Stimulated activated CD4-positive, alpha-beta T cell treated with anti-CD3 and anti-CD28 coated beads, Interleukin-1b, Interleukin-23, amount 100 ng/mL, for 24 hours (primary cell): ENCODE measurements at regions not wholly inside any gene's neighbourhood (a gene's known extent, or its start where the extent isn't known, plus 50 kb on each side); places are given as distances from the start of the nearest gene placed in this dataset.

ENCODE experiments used
- DNase-seq, 4 experiments: peaks; one replicate each; pipeline ENCODE4 v3.0.0-alpha.2; 2020; ENCODE audit warnings: low read depth in 4 of 4, low spot score in 1 of 4

DNA sequence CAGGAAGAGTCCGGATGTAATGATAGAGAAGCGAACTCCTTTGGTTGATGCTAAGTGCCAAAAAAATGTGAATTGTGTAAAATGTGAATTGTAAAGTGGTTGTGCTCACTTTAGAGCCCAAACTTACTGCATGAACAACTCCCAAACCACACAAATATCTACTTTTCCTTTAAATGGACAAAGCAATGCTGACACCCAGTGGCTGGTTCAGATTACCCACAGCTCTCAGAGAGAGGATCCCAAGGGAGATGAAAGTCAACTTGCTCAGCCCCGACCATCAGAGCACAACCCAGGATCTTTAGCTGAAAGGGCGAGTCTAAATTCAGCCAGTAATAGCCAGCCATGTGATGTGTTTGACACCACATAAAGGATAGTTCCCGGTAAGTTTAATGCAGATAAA lies 133.7 kb downstream of the NMUR2 start:
- DNase-seq = no peak

DNA sequence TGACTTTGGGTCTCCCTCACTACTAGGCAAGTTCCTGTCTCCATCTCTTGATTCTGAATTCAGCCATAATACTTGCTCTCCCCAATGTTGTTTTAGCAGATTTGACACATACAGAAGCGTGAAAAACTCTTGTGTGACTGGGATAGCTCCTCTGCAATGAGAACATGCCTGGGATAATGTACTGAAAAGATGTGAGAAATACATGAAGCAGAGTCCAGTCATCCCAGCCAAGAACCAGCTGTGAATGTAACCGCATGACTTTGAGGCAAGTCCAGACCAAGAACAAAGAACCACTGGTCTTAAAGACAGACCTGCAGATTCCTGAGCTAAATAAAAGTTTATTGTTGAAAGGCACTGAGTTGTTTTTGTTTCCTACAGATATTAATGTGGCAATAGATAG lies 135.0 kb downstream of the NMUR2 start:
- no peak for DNase-seq

DNA sequence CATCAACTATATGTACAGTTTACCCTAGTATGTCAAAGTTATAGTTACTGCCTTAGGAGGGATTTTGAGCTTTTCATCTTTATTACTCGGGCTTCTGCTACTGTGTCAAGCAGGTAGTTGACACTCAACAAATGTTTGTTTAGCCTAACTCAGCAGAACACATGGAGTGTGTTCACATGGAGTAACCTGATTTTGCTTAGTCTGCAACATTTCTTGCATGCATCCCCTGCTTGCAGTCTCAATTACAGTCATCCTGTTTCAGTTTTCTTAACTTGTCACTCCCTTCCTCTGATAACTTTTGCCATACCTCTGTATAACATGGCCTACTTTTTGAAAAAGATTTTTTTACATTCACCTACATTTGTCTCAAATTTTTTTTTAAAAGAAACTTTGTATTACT lies 135.5 kb downstream of the NMUR2 start:
- DNase-seq = no peak

DNA sequence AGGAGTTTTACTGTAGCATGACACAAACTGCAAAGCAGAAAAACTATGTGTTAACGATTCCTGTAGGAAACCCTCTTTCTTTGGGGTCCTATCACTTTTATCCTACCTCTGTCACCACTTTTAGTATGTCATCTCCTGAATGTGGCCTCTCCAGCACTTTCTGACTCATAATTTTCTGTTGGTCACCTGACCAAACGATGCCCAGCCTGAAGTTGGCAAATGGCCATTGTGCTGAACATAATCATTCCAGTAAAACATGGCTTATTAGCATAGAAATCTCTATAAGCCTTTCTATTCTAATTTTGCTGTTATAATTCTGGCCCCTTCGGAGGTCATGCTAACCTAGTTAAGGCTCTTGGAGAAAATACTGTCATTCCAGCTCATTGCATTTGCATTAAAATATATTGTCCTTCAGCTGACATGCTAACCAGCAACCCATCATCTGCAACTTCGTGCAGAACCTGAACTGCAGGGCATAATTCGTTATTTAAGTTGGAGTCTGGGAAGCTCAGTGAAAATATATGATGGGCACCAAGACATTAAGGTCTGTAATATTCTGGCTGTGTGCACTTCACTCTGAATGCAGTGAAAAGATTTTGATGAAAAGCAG lies 140.3 kb downstream of the NMUR2 start:
- DNase-seq = no peak

DNA sequence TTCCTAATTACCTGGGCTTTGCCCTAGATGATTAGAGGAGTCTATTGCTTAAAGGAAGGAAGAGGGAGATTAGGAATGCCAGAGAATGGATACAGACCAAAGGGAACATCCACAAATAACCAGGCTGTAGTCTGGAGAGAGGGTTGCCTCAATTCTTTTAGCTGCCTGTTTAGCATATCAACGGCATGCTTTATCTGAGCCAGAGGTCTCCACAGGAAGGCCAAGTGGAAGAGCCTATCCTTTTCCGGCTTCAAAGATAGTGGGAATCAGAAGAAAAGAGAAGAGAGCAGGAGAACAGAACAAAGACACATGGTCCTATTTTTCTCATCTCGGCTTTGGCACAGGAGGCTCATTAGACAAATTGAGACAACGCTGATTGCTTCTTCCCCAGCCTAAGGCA lies 142.4 kb downstream of the NMUR2 start:
- no peak for DNase-seq

DNA sequence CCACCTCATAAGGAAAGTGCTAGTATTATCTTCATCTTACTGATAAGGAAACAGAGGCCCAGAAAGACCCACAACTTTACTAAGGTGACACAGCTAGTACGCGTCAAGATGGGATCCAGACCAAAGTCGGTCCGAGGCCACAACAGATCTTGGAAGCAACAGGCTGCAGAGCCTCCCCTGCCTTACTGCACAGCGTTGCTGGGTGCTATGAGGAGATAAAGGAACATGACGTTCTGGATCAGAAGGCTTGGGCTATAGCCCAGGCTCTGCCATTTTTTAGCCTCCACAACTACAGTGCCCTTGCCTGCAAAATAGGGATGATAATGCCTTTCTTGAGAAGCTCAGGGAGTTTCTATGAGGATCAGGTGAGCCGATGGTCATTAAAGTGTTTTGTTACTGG lies 144.1 kb downstream of the NMUR2 start:
- DNase-seq = no peak

DNA sequence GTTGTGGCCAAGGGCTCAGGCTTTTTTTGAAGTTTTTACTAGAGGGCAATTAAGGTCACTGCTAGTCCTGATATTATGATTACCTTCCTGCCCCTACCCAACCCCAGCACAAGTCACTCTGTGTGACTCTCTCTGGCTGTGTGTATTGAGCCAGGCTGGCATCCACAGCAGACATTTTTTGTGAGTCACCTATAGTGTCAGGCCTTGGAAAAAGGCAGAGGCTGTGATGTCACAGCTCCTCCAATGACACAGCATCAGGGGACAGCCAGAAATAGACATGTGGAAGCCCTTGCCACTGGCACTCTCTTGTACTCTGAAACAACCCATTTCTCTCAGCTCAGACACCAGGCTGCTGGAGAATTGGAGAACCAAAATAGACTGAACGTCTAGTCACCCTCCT lies 145.4 kb downstream of the NMUR2 start:
- DNase-seq = no peak

DNA sequence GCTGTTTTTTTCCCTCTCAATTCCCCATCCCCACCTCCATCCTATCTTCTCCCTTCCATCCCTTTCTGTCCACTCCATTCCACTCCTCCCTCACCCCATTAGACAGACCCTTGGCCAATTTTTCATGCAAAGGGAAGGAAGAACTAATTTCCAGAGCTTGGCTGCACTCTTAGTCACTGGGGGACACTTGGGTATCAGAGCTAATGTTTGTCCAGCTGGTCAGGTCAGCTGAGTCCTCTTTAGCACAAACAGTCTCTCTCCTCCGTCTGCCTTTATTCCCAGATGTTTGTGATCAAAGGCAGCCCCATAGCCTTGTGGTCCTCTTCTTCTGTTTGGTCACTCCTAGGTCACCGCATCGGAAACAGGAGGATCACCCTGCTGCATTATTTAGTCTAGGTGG lies 148.5 kb downstream of the NMUR2 start:
- DNase-seq = no peak

DNA sequence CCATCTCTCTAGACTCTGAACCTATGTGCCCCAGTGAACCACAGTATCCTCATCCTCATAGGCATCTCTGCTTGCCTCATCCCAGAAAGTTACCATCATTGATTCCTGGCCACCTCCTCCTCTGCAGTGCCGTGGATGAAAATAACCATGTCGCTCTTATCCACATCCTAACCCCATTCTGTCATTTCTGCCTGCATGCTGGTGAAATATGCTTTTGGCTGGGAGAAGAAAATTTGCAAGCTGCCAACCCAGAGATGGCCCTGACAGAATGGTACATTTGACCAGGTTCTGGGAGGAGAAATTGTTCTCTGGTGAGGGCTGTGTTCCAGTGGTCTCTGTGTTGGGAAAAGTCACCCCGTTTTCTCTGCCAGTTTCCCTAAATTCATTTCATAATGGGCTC lies 149.7 kb downstream of the NMUR2 start:
- DNase-seq = no peak

DNA sequence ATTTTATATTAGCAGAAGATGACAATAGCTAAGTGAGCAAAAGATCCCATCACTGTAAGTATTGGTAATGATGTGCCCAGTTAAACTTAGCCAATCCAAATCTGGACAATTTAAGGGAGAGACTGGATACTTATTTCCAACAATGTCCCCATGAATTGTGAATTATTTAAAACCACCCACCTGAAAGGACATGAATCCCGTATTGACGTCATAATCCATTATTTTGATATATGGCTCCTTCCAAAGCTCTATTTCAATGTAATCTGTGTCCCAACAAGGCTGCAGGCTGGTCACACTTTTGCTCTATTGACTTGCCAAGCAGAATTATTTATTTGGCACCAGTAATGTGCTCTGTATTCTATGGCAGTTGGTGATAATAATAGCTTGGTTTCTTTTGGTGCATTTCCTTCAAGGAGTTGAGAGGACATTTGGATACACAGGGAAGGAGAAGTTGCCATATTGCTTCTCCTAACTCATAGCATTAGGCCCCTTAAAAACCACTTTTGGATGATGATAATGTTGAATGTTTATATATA lies 157.2 kb downstream of the NMUR2 start:
- DNase-seq = no peak

DNA sequence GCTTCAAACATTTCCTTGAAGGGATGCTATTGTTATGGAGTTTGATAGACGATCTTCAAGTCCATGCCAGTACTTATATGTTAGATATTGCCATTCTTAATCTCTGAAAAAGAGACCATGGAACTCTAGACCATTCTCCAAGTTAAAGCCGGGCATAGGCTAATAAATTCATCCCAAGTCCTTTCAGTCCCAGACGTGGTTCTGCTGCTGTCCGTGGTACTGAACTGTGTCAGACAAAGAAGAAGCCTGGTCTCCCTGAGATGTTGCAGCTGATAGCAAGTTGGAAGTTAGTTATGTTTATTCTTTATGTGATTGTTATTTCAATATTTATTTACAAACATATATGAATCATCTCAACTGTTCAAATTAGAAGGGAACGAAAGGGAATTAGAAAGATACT lies 158.7 kb downstream of the NMUR2 start:
- DNase-seq = no peak

DNA sequence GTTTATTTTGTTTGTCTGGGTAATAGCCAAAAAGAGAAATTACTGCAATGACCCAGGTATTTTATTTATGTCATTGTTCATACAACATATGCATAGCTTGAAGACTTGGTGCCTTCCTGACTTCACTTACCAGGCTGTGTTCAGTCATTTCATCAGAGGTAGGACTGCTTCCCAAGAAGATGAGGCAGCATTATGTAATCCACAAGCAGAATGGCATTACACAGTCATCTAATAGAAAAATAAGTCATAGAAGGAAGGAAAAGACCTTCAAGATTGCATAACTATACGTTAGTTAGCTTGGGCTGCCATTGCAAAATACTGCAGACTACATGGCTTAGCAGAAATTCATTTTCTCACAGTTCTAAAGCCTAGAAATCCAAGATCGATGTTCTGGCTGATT lies 167.5 kb downstream of the NMUR2 start:
- DNase-seq = no peak

DNA sequence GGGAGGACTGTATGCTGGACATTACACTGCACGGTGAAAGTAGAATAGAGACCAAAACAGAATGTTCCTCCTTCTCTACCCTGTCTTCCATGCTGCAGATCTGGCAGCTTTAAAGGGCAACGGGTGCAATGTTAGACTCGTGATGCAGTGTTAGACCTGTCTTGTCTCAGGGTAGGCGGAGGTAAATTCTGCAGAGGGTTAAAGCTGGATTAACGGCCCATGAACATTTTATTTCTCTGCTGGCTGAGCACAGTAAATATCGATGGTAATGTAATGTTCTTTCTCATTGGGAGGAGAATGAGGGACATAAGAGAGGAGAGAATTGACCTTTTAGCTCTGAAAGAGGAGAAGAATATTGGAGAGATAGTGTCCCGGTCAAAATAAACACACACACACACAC lies 178.9 kb downstream of the NMUR2 start:
- no peak for DNase-seq

DNA sequence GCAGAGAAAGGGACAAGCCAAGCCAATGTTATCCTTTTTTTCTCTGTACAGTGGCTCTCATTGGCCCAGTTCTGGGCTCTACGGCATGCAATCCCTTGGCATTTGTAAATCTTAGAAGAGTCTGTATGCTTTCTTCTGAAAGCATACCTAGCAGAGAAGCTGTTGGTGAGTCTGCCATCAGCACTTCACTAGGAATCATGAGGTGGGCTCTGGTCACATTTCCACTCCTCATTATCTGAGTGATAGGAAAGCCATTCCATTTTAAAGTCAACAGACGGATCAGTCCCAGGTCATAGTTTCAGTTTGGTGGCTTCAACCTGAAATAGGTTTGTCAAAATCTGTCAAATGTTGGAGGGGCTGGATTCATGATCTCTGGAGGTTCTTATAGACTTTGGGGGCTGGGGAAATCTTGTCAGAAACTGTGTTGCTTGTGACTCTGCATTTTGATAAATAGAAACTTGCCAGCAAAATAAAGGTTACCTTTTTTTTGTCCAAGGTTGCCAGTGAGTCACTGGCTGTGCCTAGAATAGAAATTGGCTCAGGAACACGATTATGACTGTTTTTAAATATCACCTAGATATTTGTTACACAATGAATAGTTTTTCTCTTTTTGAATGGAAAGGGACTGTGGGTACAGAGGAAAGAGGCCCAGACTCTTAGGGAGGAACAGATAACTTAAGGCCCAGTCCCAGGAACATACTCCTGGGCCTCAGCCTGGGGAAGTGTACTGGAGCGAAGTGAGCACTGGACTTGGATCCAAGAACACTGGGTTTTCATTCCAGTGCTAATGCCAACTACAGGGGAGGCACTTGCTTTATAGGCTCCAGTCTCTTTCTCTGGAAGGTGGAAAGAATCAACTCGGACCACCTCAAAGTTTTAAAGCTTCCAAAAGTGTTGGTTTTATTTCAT lies 183.1 kb downstream of the NMUR2 start:
- no peak for DNase-seq

DNA sequence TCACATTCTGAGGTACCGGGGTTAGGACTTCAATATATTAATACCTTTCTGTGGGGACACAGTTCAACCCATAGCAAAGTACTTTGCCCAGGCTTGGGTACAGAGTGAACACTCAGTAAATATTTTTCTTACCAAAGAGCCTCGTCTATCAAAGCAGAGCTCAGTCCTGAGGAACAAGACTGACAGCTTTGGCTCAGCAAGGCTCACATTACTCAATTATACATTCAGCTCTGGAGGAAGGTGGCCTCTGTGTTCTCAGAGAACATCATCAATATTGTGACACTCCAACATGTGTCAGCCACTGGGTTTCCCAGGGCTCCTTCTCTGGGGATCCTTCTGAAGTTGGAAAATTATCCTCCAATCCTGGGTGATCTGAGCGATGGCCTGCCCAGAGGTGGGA lies 186.4 kb downstream of the NMUR2 start:
- DNase-seq = no peak

DNA sequence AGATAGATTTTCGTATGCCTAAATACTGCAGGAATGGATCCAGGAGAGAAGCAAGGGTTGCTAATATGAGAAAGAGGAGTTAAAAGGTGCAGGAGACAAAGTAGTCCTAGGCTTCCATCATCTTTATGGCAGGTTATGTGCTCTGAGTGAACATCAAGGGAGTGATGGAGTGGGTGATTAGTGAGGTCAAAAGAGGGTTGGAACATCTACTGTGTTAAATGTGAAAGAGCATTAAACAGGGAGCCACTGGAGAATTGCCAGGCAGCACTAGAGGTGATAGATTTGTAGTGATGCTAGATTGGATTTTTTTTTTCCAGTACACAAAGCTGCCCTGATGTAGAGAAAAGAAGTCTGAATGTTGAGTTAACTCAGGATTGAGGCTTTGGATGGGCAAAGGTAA lies 199.3 kb downstream of the NMUR2 start:
- DNase-seq = no peak

DNA sequence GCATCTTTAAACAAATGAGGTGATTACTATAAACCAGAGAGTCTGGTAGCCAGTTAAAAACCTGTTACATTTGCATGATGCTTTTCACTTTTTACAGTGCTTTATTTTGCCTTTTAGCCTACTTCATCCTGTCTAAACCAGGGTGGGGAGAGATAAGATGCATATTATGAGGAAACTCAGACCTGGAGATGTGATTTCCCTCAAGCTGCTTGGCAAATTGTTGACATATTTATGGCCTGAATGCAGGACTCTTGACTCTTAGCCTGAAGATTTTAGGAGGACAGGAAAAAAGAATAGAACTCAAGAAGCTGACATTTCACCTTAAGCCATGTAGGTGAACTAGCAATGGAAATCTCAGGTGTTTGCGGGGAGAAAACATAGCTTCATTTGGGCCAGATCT lies 202.8 kb downstream of the NMUR2 start:
- DNase-seq = no peak

DNA sequence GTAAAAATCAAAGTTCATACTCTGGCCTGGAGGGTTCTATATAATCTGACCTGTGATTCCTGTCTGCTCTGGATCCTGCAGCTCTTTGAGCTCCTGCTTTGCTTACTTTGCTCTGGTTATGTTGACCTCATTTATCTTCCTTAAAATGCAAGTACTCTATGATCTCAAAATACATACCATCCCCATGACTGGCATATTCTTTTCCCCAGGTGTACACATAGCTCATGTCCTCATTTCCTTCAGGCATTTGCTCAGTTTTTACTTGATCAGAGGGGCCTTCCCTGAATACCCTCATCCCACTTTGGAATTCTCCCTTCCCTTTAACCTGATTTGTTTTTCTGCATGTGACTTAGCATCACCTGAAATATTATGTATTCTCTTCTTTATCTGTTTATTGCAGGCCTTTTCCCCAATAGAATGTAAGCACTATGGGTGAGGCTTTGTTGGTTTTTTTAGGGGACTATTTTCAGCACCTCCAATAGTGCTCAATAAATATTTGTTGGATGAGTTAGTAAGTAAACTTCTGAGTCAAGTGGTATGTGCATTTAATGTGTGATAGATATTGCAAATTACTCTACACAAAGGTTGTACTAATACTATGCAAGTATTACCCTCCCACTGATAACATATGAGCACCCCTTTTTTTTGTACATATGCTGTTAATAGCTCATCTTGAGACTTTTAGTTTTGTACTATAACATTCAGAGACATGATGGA lies 211.5 kb downstream of the NMUR2 start:
- no peak for DNase-seq

DNA sequence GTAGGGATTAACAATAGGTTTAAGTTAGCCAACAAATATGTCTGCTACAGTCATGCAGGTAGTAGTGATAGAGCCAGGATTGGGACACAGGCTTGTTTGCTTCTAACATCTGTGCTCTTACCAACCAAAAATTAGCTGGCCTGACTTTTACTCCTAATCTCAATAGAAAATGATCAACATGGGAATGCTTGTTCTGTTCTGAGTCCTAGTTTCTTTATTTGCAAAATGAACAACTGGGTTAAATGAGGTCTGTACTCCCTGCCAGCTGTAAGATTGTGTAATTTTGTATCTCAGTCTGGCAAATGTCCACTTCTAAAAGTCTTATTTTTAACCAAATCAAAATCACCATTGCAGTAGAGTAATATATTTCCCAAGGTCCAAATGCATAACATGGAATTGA lies 216.8 kb downstream of the NMUR2 start:
- DNase-seq = no peak

DNA sequence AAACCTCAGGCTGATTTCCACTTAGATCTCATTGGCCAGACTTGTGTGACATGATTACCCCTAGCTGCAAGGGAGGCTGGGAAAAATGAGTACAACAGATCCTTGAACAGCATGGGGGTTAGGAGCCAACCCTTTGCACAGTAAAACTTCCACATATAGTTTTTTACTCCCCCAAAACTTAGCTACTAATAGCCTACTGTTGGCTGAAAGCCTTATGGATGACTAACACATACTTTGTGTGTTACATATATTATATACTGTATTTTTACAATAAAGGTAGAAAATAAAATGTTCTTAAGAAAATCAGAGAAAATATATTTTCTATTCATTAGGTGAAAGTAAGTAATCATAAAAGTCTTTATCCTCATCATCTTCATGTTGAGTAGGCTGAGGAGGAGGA lies 217.4 kb downstream of the NMUR2 start:
- no peak for DNase-seq

DNA sequence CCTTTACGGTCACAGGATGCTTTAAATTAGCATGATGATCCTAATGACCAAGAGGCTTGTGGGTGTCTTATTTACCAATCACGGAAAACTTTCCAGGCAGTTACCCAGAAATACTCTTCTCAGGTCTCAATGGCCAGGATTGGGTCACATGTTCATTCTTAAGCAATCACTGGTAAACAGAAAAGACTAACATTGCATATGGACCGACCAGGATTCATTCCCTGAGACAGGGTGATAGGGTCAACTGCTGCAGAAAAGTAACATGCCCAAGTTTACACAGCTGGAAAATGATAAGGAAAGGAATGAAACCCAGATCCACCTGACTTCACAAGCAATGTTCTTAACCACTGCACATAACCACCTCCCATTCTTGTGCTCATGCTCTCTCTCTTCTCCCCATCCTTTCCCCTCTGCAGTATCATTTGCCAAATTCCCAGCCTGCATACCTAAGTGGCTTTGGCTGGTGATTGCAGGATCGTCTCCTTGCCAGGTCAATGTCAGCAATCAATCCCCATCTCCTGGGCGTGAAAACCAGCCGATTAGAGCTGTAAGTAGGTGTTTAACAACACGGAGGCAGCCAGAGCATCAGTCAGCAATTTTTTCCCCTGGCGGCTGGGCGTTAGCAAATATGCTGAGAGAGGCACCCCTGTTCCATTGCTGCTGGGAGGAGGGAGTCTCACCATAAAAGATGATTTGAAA lies 219.4 kb downstream of the NMUR2 start:
- no peak for DNase-seq
